Panc1 (cell line): ENCODE measurements at regions not wholly inside any gene's neighbourhood (a gene's known extent, or its start where the extent isn't known, plus 50 kb on each side); places are given as distances from the start of the nearest gene placed in this dataset.

Experiments
- ATAC-seq: fragments of 200-7000 bp; cut with Tn5 transposase; 2 replicates; pipeline ENCODE4 v1.9.1; 2020; ENCODE audit warnings: mild to moderate bottlenecking, moderate library complexity
- BruUV-seq: library from RNA; stranded (reverse); fragments of 400-500 nt; replicated peaks from 2 replicates; lab custom pipeline; 2021; lab: Mats Ljungman, UMichigan
- CTCF ChIA-PET: fragments of 300-600 bp; sonication (Branson Sonifier 250); formaldehyde crosslinking; loops from one replicate; lab custom pipeline; 2022; ENCODE audit warnings: antibody characterized with exemption; lab: Charles Lee
- POLR2A ChIA-PET: fragments of 300-600 bp; sonication (Branson Sonifier 250); formaldehyde crosslinking; loops from one replicate; lab custom pipeline; 2022; ENCODE audit warnings: antibody characterized with exemption; lab: Charles Lee
- DNase-seq: peaks from one replicate; pipeline ENCODE4 v3.0.0-alpha.2; 2010; ENCODE audit warnings: low read depth, low spot score
- H3K27ac ChIP-seq: 2 replicates; pipeline ENCODE4 v1.5.1; 2011; ENCODE audit warnings: mild to moderate bottlenecking, low read length, inconsistent platforms
- H3K27me3 ChIP-seq: fragments of 200-500 bp; sonication (Bioruptor generic); 2 replicates; pipeline ENCODE4 v1.6.0; 2014; ENCODE audit warnings: low read length, inconsistent platforms; ENCODE audit not compliant: control insufficient read depth, insufficient read depth
- H3K36me3 ChIP-seq: fragments of 200-500 bp; sonication (Bioruptor generic); 2 replicates; pipeline ENCODE4 v1.5.1; 2014; ENCODE audit warnings: inconsistent platforms, mild to moderate bottlenecking, low read length, moderate library complexity; ENCODE audit not compliant: control insufficient read depth, insufficient read depth
- H3K4me1 ChIP-seq: 2 replicates; pipeline ENCODE4 v1.5.1; 2011; ENCODE audit warnings: inconsistent platforms, mild to moderate bottlenecking, low read length, moderate library complexity; ENCODE audit not compliant: control insufficient read depth, insufficient read depth
- H3K4me3 ChIP-seq, 2 experiments: 2 replicates each; pipeline ENCODE4 v1.5.1; 2011 to 2012; ENCODE audit warnings: low read depth in 2 of 2, low read length in 2 of 2, mild to moderate bottlenecking in 2 of 2, inconsistent platforms in 1 of 2, moderate library complexity in 1 of 2
- H3K9me3 ChIP-seq: fragments of 200-500 bp; sonication (Bioruptor generic); 2 replicates; pipeline ENCODE4 v1.5.1; 2014; ENCODE audit warnings: low read depth, mild to moderate bottlenecking, inconsistent platforms, low read length, moderate library complexity; ENCODE audit not compliant: control insufficient read depth, insufficient read depth
- CTCF ChIP-seq: fragments of 450-650 bp; IDR thresholded peaks from 2 replicates; pipeline ENCODE4 v1.5.1; 2017; ENCODE audit warnings: mild to moderate bottlenecking
- POLR2AphosphoS5 ChIP-seq: IDR thresholded peaks from 2 replicates; pipeline ENCODE4 v1.6.1; 2012; ENCODE audit warnings: mild to moderate bottlenecking, low read depth, low read length, moderate library complexity
- REST ChIP-seq, 2 experiments: IDR thresholded peaks; 2 replicates each; pipeline ENCODE4 v1.6.1; 2011 to 2012; ENCODE audit warnings: low read depth in 2 of 2, control low read depth in 1 of 2, low read length in 1 of 2, mild to moderate bottlenecking in 1 of 2, moderate library complexity in 1 of 2; ENCODE audit not compliant: insufficient read depth in 1 of 2
- SIN3A ChIP-seq: IDR thresholded peaks from 2 replicates; pipeline ENCODE4 v1.6.1; 2012; ENCODE audit warnings: low read depth, mild to moderate bottlenecking, low read length, moderate library complexity, borderline replicate concordance; ENCODE audit not compliant: insufficient read depth
- TCF7L2 ChIP-seq: IDR thresholded peaks from 2 replicates; pipeline ENCODE4 v1.6.1; 2011; ENCODE audit warnings: mild to moderate bottlenecking, low read depth, low read length, inconsistent platforms
- in situ Hi-C: cut with HindIII; loops from 2 replicates; pipeline ENCODE4 v1.10.0; 2016; ENCODE audit warnings: low sequenced_read_pairs, low pct_unique_long_range_greater_than_20kb
- intact Hi-C: fragments of 100-400 bp; cut with micrococcal nuclease; formaldehyde crosslinking; loops from one replicate; pipeline ENCODE4 v1.10.0; 2022; ENCODE audit not compliant: unreplicated experiment

GRCh38 chr16:66166490-66166889, 200.0 kb upstream of the CDH5 start:
- Histone ChIP-seq H3K27me3 (no peaks in the 10 kb centered on the region), H3K9me3 (no peaks in the 10 kb centered on the region), H3K36me3 (no peaks in the 10 kb centered on the region), H3K4me3 (no peak overlapping the region), H3K27ac (no peak overlapping the region), H3K4me1 (no peaks in the 10 kb centered on the region)
- DNase-seq (no peak), ATAC-seq (no peak)
- CTCF ChIA-PET: no interaction called here
- POLR2A ChIA-PET: no interaction called here
- intact Hi-C loops (no loop called here), in situ Hi-C loops (no loop called here)
- no TSS peak for BruUV-seq
- no peak for TF ChIP-seq TCF7L2
- no peak for TF ChIP-seq REST (IDR thresholded peaks at IDR 0.05; ENCODE audit: insufficient read depth in 1 of 2, low read depth in 2 of 2, low read length in 1 of 2)
- no peak for TF ChIP-seq SIN3A
- no peak for TF ChIP-seq CTCF
- TF ChIP-seq POLR2AphosphoS5: no peak

- no peaks in the 10 kb centered on the region for H3K9me3 ChIP-seq
- TF ChIP-seq CTCF (no peak), SIN3A (no peak), REST (IDR thresholded peaks at IDR 0.05; ENCODE audit: insufficient read depth in 1 of 2, low read depth in 2 of 2, low read length in 1 of 2) (no peak), TCF7L2 (no peak), POLR2AphosphoS5 (no peak)
- H3K36me3 ChIP-seq: no peaks in the 10 kb centered on the region
- in situ Hi-C loops: no loop called here
- intact Hi-C loops: no loop called here
- H3K4me1 ChIP-seq: no peaks in the 10 kb centered on the region
- H3K27ac ChIP-seq: no peak overlapping the region
- DNase-seq (no peak), ATAC-seq (no peak)
- BruUV-seq: no TSS peak
- CTCF ChIA-PET: no interaction called here
- POLR2A ChIA-PET: no interaction called here
- H3K4me3 ChIP-seq: no peak overlapping the region
- no peaks in the 10 kb centered on the region for H3K27me3 ChIP-seq
Observed at GRCh38 chr16:66165879-66166278, 200.6 kb upstream of the CDH5 start.
